Fibroblast of villous mesenchyme (primary cell): ENCODE measurements at regions not wholly inside any gene's neighbourhood (a gene's known extent, or its start where the extent isn't known, plus 50 kb on each side); places are given as distances from the start of the nearest gene placed in this dataset.
"Not testable (repeated sequence)": the region's sequence is repeated elsewhere in the genome, so short reads cannot be mapped to it uniquely, and the experiment has no call there.

ENCODE experiments used
- DNase-seq: peaks from one replicate; pipeline ENCODE4 v3.0.0-alpha.2; 2010; ENCODE audit warnings: low read depth
- H3K4me3 ChIP-seq: 2 replicates; pipeline ENCODE4 v1.5.1; 2011; ENCODE audit warnings: low read depth, mild to moderate bottlenecking, low read length
- CTCF ChIP-seq: IDR thresholded peaks from 2 replicates; pipeline ENCODE4 v1.5.1; 2012; ENCODE audit warnings: low read depth, mild to moderate bottlenecking, low read length; ENCODE audit not compliant: insufficient read depth

GRCh38 chr1:64343105-64343822 lies 126.7 kb upstream of the CACHD1 start:
- TF ChIP-seq CTCF = no peak
- peak; percentile 57 for DNase-seq
- H3K4me3 ChIP-seq = no peak overlapping the region

- H3K4me3 ChIP-seq = no peak overlapping the region
Measured at GRCh38 chr1:64343823-64344190, 126.1 kb upstream of the CACHD1 start.

GRCh38 chr1:64348270-64348960 lies 121.5 kb upstream of the CACHD1 start:
- H3K4me3 ChIP-seq = no peak overlapping the region
- DNase-seq = no peak
- no peak for TF ChIP-seq CTCF

More at GRCh38 chr1:64343823-64344190, 126.1 kb upstream of the CACHD1 start:
- TF ChIP-seq CTCF = no peak
- no peak for DNase-seq

- H3K4me3 ChIP-seq = no peak overlapping the region
- DNase-seq = no peak
- no peak for TF ChIP-seq CTCF
Measured at GRCh38 chr1:64348961-64349648, 120.8 kb upstream of the CACHD1 start.

GRCh38 chr1:64355534-64355933 lies 114.4 kb upstream of the CACHD1 start:
- DNase-seq = not testable (repeated sequence)

GRCh38 chr1:64356636-64357256 lies 113.2 kb upstream of the CACHD1 start:
- TF ChIP-seq CTCF = no peak
- H3K4me3 ChIP-seq = no peak overlapping the region
- DNase-seq = no peak

More at GRCh38 chr1:64355534-64355933, 114.4 kb upstream of the CACHD1 start:
- not testable (repeated sequence) for H3K4me3 ChIP-seq

- no peak for DNase-seq
- TF ChIP-seq CTCF = no peak
- no peak overlapping the region for H3K4me3 ChIP-seq
Measured at GRCh38 chr1:64357422-64357821, 112.5 kb upstream of the CACHD1 start.
